H1 (cell line): ENCODE measurements at regions not wholly inside any gene's neighbourhood (a gene's known extent, or its start where the extent isn't known, plus 50 kb on each side); places are given as distances from the start of the nearest gene placed in this dataset.

Experiments used
- CTCF ChIA-PET: fragments of 300-600 bp; sonication (Branson Sonifier 250); formaldehyde crosslinking; loops from one replicate; lab custom pipeline; 2021; ENCODE audit not compliant: partially characterized antibody; lab: Charles Lee
- POLR2A ChIA-PET: fragments of 300-600 bp; sonication (Branson Sonifier 250); formaldehyde crosslinking; loops from one replicate; lab custom pipeline; 2021; ENCODE audit warnings: inconsistent platforms; ENCODE audit not compliant: partially characterized antibody; lab: Charles Lee
- DNase-seq, 2 experiments: peaks; one replicate each; pipeline versions ENCODE4 v3.0.0 to v3.0.0-alpha.2; 2010 to 2022; ENCODE audit warnings: low spot score in 2 of 2, low read depth in 1 of 2, mixed read lengths in 1 of 2
- FAIRE-seq: peaks from 2 replicates; lab custom pipeline; 2011; peaks lifted over from hg19 to GRCh38; lab: Jason Lieb, UNC
- H2AFZ ChIP-seq: 2 replicates; pipeline ENCODE4 v1.8.1; 2012; ENCODE audit warnings: low read length, inconsistent platforms
- H2AK5ac ChIP-seq: 2 replicates; pipeline ENCODE4 v1.6.1; 2013; ENCODE audit warnings: low read depth, low read length
- H2BK120ac ChIP-seq: replicated peaks from 2 replicates; pipeline ENCODE3; 2013; ENCODE audit warnings: low read depth, low read length, inconsistent platforms
- H2BK12ac ChIP-seq: 2 replicates; pipeline ENCODE4 v1.6.1; 2013; ENCODE audit warnings: low read depth, low read length
- H2BK15ac ChIP-seq: 2 replicates; pipeline ENCODE4 v1.6.1; 2013; ENCODE audit warnings: low read length
- H2BK20ac ChIP-seq: 2 replicates; pipeline ENCODE4 v1.6.1; 2013; ENCODE audit warnings: low read length
- H2BK5ac ChIP-seq: 2 replicates; pipeline ENCODE4 v1.6.1; 2013; ENCODE audit warnings: low read depth, low read length
- H3K14ac ChIP-seq: 2 replicates; pipeline ENCODE4 v1.6.1; 2013; ENCODE audit warnings: inconsistent platforms; ENCODE audit not compliant: insufficient read length
- H3K18ac ChIP-seq: 2 replicates; pipeline ENCODE4 v1.6.1; 2013; ENCODE audit warnings: low read length; ENCODE audit errors: extremely low read depth
- H3K23ac ChIP-seq: 2 replicates; pipeline ENCODE4 v1.6.1; 2013; ENCODE audit warnings: inconsistent platforms; ENCODE audit not compliant: insufficient read length
- H3K23me2 ChIP-seq: 2 replicates; pipeline ENCODE4 v1.6.1; 2013; ENCODE audit warnings: low read depth, low read length
- H3K27ac ChIP-seq: 2 replicates; pipeline ENCODE4 v1.6.1; 2011; ENCODE audit warnings: low read depth, low read length, inconsistent platforms
- H3K27me3 ChIP-seq, 4 experiments: replicated peaks in 1 of 4; 1 replicate in 1 of 4; 2 replicates in 3 of 4; pipeline versions ENCODE4 v1.6.1 to v1.8.1; 2011 to 2013; ENCODE audit warnings: low read length in 3 of 4, mild to moderate bottlenecking in 3 of 4, inconsistent platforms in 2 of 4, mixed read lengths in 2 of 4, moderate library complexity in 1 of 4; ENCODE audit not compliant: control insufficient read depth in 3 of 4, insufficient read depth in 3 of 4; ENCODE audit errors: extremely low read depth in 1 of 4
- H3K36me3 ChIP-seq, 4 experiments: 2 replicates each; pipeline versions ENCODE4 v1.6.1 to v1.8.1; 2011 to 2013; ENCODE audit warnings: mild to moderate bottlenecking in 4 of 4, low read length in 3 of 4, moderate library complexity in 2 of 4, control low read depth in 1 of 4, inconsistent platforms in 1 of 4; ENCODE audit not compliant: insufficient read depth in 4 of 4, control insufficient read depth in 2 of 4
- H3K4ac ChIP-seq: replicated peaks from 2 replicates; pipeline ENCODE3; 2013; ENCODE audit warnings: low read length, low read depth, mixed read lengths, inconsistent platforms; ENCODE audit not compliant: insufficient read length
- H3K4me1 ChIP-seq, 4 experiments: replicated peaks in 1 of 4; 1 replicate in 1 of 4; 2 replicates in 3 of 4; pipeline versions ENCODE4 v1.6.1 to v1.8.1; 2011 to 2013; ENCODE audit warnings: low read length in 3 of 4, inconsistent platforms in 2 of 4, mixed read lengths in 1 of 4; ENCODE audit not compliant: insufficient read depth in 4 of 4, control insufficient read depth in 3 of 4
- H3K4me2 ChIP-seq, 2 experiments: 2 replicates each; pipeline versions ENCODE4 v1.6.1 to v1.8.1; 2011 to 2013; ENCODE audit warnings: low read depth in 2 of 2, low read length in 2 of 2, control low read depth in 1 of 2, inconsistent platforms in 1 of 2, mild to moderate bottlenecking in 1 of 2; ENCODE audit not compliant: insufficient read depth in 1 of 2
- H3K4me3 ChIP-seq, 4 experiments: fragments of 200-600, 300-600 bp in 1 of 4; sonication (generic), shearing (Covaris generic), sonication (Bioruptor Twin) in 1 of 4; 2 replicates each; pipeline versions ENCODE4 v1.5.1 to v1.8.1; 2011 to 2016; ENCODE audit warnings: low read length in 4 of 4, low read depth in 3 of 4, control low read depth in 2 of 4, inconsistent platforms in 2 of 4, mild to moderate bottlenecking in 2 of 4, mixed read lengths in 1 of 4, moderate library complexity in 1 of 4; ENCODE audit not compliant: insufficient read depth in 2 of 4; ENCODE audit errors: extremely low read depth in 1 of 4
- H3K56ac ChIP-seq: replicated peaks from 2 replicates; pipeline ENCODE3; 2013; ENCODE audit warnings: low read depth, mild to moderate bottlenecking, mixed read lengths, low read length, inconsistent platforms; ENCODE audit not compliant: insufficient read length
- H3K79me1 ChIP-seq: 2 replicates; pipeline ENCODE4 v1.6.1; 2013; ENCODE audit warnings: low read depth, low read length, control low read depth
- H3K79me2 ChIP-seq, 2 experiments: 2 replicates each; pipeline versions ENCODE4 v1.6.1 to v1.8.1; 2012 to 2013; ENCODE audit warnings: low read length in 2 of 2, mild to moderate bottlenecking in 2 of 2, inconsistent platforms in 1 of 2; ENCODE audit not compliant: insufficient read depth in 2 of 2, control insufficient read depth in 1 of 2
- H3K9ac ChIP-seq, 4 experiments: replicated peaks in 1 of 4; 1 replicate in 1 of 4; 2 replicates in 3 of 4; pipeline versions ENCODE4 v1.6.1 to v1.8.1; 2011 to 2013; ENCODE audit warnings: low read depth in 3 of 4, low read length in 3 of 4, control low read depth in 2 of 4, mild to moderate bottlenecking in 2 of 4, moderate library complexity in 2 of 4, inconsistent platforms in 1 of 4; ENCODE audit errors: extremely low read depth in 1 of 4
- H3K9me3 ChIP-seq, 2 experiments: 2 replicates each; pipeline versions ENCODE4 v1.6.1 to v1.8.1; 2012 to 2013; ENCODE audit warnings: mild to moderate bottlenecking in 2 of 2, moderate library complexity in 2 of 2, control low read depth in 1 of 2, inconsistent platforms in 1 of 2, low read depth in 1 of 2, low read length in 1 of 2, mixed read lengths in 1 of 2; ENCODE audit not compliant: insufficient read depth in 2 of 2
- H4K20me1 ChIP-seq, 2 experiments: replicated peaks in 1 of 2; 2 replicates each; pipeline versions ENCODE3 to v1.8.1; 2011 to 2013; ENCODE audit warnings: inconsistent platforms in 2 of 2, low read length in 2 of 2, mild to moderate bottlenecking in 1 of 2; ENCODE audit not compliant: insufficient read depth in 2 of 2, control insufficient read depth in 1 of 2
- H4K5ac ChIP-seq: 2 replicates; pipeline ENCODE4 v1.6.1; 2013; ENCODE audit warnings: low read length, low read depth, mixed read lengths, inconsistent platforms; ENCODE audit not compliant: insufficient read length
- H4K8ac ChIP-seq: 2 replicates; pipeline ENCODE4 v1.8.0; 2013; ENCODE audit warnings: mild to moderate bottlenecking, moderate library complexity, low read length, inconsistent platforms; ENCODE audit not compliant: insufficient read depth; ENCODE audit errors: extremely low read depth
- H4K91ac ChIP-seq: replicated peaks from 2 replicates; pipeline ENCODE3; 2013; ENCODE audit warnings: low read length, mixed read lengths, inconsistent platforms; ENCODE audit not compliant: insufficient read length
- BACH1 ChIP-seq: IDR thresholded peaks from 2 replicates; pipeline ENCODE4 v1.6.1; 2012; ENCODE audit warnings: low read length, improper control_type of control experiment
- BCL11A ChIP-seq, 2 experiments: IDR thresholded peaks; one replicate each; pipeline ENCODE4 v1.6.1; 2011; ENCODE audit warnings: low read depth in 2 of 2, low read length in 2 of 2, mild to moderate bottlenecking in 2 of 2
- CBX8 ChIP-seq: fragments of 300-800, 300-1000 bp; sonication (generic); IDR thresholded peaks from 2 replicates; pipeline ENCODE4 v1.7.1; 2016; ENCODE audit warnings: low read depth, low read length, borderline replicate concordance
- CTBP2 ChIP-seq: IDR thresholded peaks from 2 replicates; pipeline ENCODE4 v1.7.0; 2011; ENCODE audit warnings: borderline replicate concordance, mild to moderate bottlenecking, moderate library complexity, mixed read lengths, low read length; ENCODE audit not compliant: insufficient read depth, insufficient read length
- FOSL1 ChIP-seq: IDR thresholded peaks from 2 replicates; pipeline ENCODE4 v1.6.1; 2011; ENCODE audit warnings: mild to moderate bottlenecking, low read depth, low read length, moderate library complexity; ENCODE audit not compliant: insufficient read depth
- GABPA ChIP-seq: IDR thresholded peaks from 2 replicates; pipeline ENCODE4 v1.6.1; 2011; ENCODE audit warnings: mild to moderate bottlenecking, low read length, moderate library complexity, borderline replicate concordance; ENCODE audit not compliant: insufficient read depth
- GTF2F1 ChIP-seq: IDR thresholded peaks from 2 replicates; pipeline ENCODE4 v1.6.1; 2012; ENCODE audit warnings: low read depth, low read length, improper control_type of control experiment, borderline replicate concordance
- JUND ChIP-seq: IDR thresholded peaks from 2 replicates; pipeline ENCODE4 v1.6.1; 2011; ENCODE audit warnings: mild to moderate bottlenecking, improper control_type of control experiment, low read length
- KDM5A ChIP-seq: fragments of 200-600 bp; IDR thresholded peaks from 2 replicates; pipeline ENCODE4 v1.7.1; 2012; ENCODE audit warnings: mild to moderate bottlenecking, low read length, inconsistent platforms, mixed read lengths
- NANOG ChIP-seq: IDR thresholded peaks from 2 replicates; pipeline ENCODE4 v1.6.1; 2011; ENCODE audit warnings: low read length, low read depth, mild to moderate bottlenecking, inconsistent platforms; ENCODE audit not compliant: insufficient read depth, poor library complexity, severe bottlenecking
- POLR2A ChIP-seq, 2 experiments: IDR thresholded peaks; 1 replicate in 1 of 2; 2 replicates in 1 of 2; pipeline ENCODE4 v1.6.1; 2011; ENCODE audit warnings: low read depth in 2 of 2, low read length in 2 of 2, mild to moderate bottlenecking in 2 of 2; ENCODE audit errors: control extremely low read depth in 1 of 2
- RAD21 ChIP-seq, 2 experiments: IDR thresholded peaks in 1 of 2; conservative IDR thresholded peaks in 1 of 2; 2 replicates each; pipeline ENCODE4 v1.6.1; 2011; ENCODE audit warnings: low read depth in 2 of 2, low read length in 2 of 2, improper control_type of control experiment in 1 of 2, inconsistent platforms in 1 of 2, mild to moderate bottlenecking in 1 of 2, moderate library complexity in 1 of 2
- SIX5 ChIP-seq: IDR thresholded peaks from 2 replicates; pipeline ENCODE4 v1.6.1; 2011; ENCODE audit warnings: mild to moderate bottlenecking, low read depth, low read length
- TAF7 ChIP-seq: optimal IDR thresholded peaks from 2 replicates; pipeline ENCODE3; 2011; ENCODE audit warnings: low read depth, mild to moderate bottlenecking, inconsistent platforms, low read length, moderate library complexity, borderline replicate concordance
- WGBS, 2 experiments: shearing (Covaris generic) in 1 of 2; methylation state at CpG; one replicate each; pipeline versions ENCODE4 v1.1.6 to v1.1.7; 2013 to 2015; ENCODE audit warnings: low lambda C conversion rate in 2 of 2, mixed read lengths in 2 of 2, inconsistent platforms in 1 of 2, low coverage in 1 of 2, missing lambda C conversion rate in 1 of 2; ENCODE audit not compliant: insufficient replicate concordance in 2 of 2, insufficient coverage in 1 of 2, insufficient read length in 1 of 2; ENCODE audit errors: extremely low coverage in 1 of 2, missing lambda C conversion rate in 1 of 2; 5-methylcytosine and 5-hydroxymethylcytosine counted together
- TF ChIP-seq, protein P1 (sequence below): IDR thresholded peaks from 2 replicates; pipeline ENCODE4 v1.6.1; 2012; ENCODE audit warnings: inconsistent platforms

GRCh38 chr11:42967653-42968052, 344.1 kb upstream of the API5 start:
- ChIA-PET CTCF (interaction anchor here (1.2 to 1.7 kb wide), 2 partner anchors 12 to 16 kb away, joined by 3 to 4 read pairs; no protein-coding TSS in a partner anchor), POLR2A (no interaction called here)
- no peak overlapping the region for H2AK5ac ChIP-seq
- H2BK20ac ChIP-seq: no peak overlapping the region
- H3K4ac ChIP-seq: no peak overlapping the region
- no peak overlapping the region for H3K4me2 ChIP-seq
- H4K5ac ChIP-seq: no peak overlapping the region
- H3K56ac ChIP-seq: no peak overlapping the region
- H3K36me3 ChIP-seq: no peaks in the 10 kb centered on the region
- H4K91ac ChIP-seq: no peak overlapping the region
- H3K23me2 ChIP-seq: no peaks in the 10 kb centered on the region
- H3K79me1 ChIP-seq: no peaks in the 10 kb centered on the region
- no peak overlapping the region for H2BK120ac ChIP-seq
- no peak overlapping the region for H3K9ac ChIP-seq
- WGBS, 2 experiments: 97% methylated on average over 2 of the region's 2 CpGs; no CpG with 5 or more reads in 1 of the 2 experiments
- H3K4me3 ChIP-seq: no peak overlapping the region
- FAIRE-seq (no peak), DNase-seq (no peak)
- no peak overlapping the region for H2BK12ac ChIP-seq
- H3K9me3 ChIP-seq: peaks cover 0 to 3% of the 10 kb centered on the region in 2 experiments; a peak in 2 of 4 replicates
- no peak overlapping the region for H3K14ac ChIP-seq
- H3K23ac ChIP-seq: no peak overlapping the region
- no peak overlapping the region for H3K27ac ChIP-seq
- H2BK5ac ChIP-seq: no peak overlapping the region
- H4K20me1 ChIP-seq: no peaks in the 10 kb centered on the region
- no peaks in the 10 kb centered on the region for H3K27me3 ChIP-seq
- no peak overlapping the region for H3K18ac ChIP-seq
- no peak overlapping the region for H4K8ac ChIP-seq
- no peaks in the 10 kb centered on the region for H3K4me1 ChIP-seq
- no peak overlapping the region for H2BK15ac ChIP-seq
- no peak overlapping the region for H2AFZ ChIP-seq
- no peaks in the 10 kb centered on the region for H3K79me2 ChIP-seq
- TF ChIP-seq GTF2F1: no peak
- TF ChIP-seq, protein P1, sequence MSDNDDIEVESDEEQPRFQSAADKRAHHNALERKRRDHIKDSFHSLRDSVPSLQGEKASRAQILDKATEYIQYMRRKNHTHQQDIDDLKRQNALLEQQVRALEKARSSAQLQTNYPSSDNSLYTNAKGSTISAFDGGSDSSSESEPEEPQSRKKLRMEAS: no peak
- no peak for TF ChIP-seq CBX8
- no peak for TF ChIP-seq BACH1
- TF ChIP-seq POLR2A (IDR thresholded peaks at IDR 0.05; ENCODE audit: control extremely low read depth in 1 of 2, low read depth in 2 of 2, low read length in 2 of 2): no peak
- no peak for TF ChIP-seq JUND
- no peak for TF ChIP-seq GABPA
- no peak for TF ChIP-seq NANOG
- no peak for TF ChIP-seq FOSL1
- no peak for TF ChIP-seq RAD21 (IDR thresholded peaks at IDR 0.05 in 1 of 2, conservative IDR thresholded peaks at IDR 0.05 in 1 of 2; ENCODE audit: low read depth in 2 of 2, low read length in 2 of 2)
- no peak for TF ChIP-seq CTBP2
- no peak for TF ChIP-seq BCL11A (IDR thresholded peaks at IDR 0.05; ENCODE audit: low read depth in 2 of 2, low read length in 2 of 2)
- no peak for TF ChIP-seq KDM5A
- TF ChIP-seq SIX5: no peak
- no peak for TF ChIP-seq TAF7
